ENCODE measurements at regions not wholly inside any gene's neighbourhood (a gene's known extent, or its start where the extent isn't known, plus 50 kb on each side); places are given as distances from the start of the nearest gene placed in this dataset.

DNA sequence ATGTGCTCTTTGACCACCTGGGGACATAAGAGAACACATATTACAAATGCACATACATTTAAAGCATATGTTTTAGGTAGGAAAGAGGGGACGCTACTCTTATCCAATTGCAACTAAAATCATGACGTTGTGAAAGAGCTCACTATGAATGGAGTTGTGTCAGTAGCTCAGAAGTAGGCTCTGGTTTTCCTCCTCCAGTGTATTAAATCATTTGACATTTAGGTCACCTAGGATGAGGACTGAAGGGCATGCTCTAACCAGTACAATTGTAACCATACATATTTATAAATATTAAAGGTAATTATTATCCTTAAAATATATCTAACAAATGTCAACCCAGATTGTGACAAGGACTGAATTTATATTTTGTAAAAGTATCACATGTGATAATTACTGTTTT lies 389.0 kb downstream of the KLF12 start:
- no peak for DNase-seq (ENCODE audit: low spot score)

DNA sequence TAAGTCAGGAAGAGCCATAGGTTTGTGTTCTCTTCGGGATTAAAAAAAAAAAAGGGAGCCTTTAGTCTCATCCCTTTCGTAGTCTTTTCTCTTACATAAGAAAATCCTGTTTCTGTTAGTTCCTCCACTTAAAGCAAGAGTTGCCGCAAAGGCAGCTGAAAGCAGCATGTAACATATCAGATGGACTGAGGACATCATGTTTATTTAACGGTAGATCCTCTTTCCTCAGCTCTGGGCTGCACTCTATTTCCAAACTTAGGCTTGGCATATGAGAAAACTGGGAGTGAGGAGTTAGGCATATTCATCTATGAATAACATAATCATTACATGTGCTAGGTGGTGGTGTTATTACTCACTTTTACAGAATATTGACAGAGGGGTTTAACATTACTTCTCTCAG lies 391.2 kb downstream of the KLF12 start:
- no peak for DNase-seq (ENCODE audit: low spot score)

DNA sequence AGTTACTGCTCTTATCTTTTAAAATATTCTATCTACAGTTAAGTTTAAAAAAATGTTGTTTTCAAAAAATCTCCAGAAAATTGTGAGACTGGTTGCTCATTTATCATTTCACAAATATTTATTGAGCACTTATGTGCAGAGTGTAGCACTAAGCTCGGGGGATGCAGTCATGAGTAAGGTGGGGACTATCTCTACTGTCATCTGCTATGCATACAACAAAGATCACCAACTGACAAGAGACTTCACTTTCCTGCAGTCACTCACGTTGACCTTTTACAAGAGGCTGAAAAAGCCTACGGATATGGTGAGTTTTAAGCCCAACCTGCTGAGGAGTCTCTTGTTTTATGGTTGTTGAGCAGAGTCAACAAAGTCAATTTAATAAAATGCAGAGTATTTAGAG lies 392.5 kb downstream of the KLF12 start:
- no peak for DNase-seq (ENCODE audit: low spot score)

DNA sequence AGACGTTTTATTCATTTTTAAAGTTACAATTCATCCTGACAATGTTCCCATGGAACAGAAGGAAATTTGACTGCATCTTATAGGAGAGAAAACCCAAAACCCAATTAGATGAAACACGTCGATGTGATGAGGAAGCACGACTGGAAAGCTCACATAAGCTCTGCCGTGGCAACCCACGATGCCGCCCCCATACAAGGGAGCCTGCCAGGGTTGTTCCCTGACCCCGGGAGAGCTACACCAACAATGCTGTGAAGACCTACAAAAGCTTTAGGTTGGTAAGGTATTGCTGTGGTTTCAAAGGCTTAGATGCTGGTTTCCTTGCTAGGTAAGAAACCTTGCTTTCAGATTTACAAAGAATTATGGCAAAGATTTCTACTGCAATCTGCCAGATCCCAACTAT lies 393.1 kb downstream of the KLF12 start:
- DNase-seq (ENCODE audit: low spot score): no peak

DNA sequence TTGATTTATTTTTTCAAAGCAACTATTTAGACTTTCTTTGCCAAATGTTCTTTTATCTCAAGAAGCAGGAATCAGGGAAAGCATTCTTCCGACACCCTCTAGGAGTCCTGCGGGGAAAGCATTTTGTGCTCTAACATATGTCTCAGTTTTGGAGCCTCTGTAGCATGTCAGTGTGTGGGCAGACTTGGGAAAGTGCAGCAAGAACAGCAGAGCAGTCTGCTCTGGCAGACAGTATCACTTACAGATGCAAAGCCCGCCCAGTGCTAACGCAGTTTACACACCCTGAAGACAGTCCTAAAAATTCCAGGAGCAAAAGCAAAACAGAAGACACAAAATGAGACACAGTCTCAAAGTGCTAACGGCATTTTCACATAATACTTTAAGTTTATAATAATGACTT lies 393.5 kb downstream of the KLF12 start:
- DNase-seq (ENCODE audit: low spot score): no peak

DNA sequence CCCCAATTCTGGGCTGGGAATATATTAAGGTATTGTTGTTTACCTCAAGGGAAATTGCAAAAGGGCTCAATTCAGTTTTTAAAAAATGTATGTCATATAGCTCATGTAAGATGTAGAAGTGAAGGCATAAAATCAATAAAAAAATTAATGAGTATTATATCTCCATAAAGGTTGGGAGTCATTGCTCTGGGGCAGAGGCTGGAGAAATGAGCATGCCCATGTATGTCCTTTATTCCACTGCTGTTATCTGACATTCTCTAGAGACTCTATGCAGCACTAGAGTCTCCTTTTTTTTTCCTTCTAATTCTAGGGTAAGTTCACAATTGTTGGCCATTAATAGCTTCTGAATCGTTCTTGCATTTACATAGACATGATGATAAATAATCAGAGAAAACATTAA lies 394.8 kb downstream of the KLF12 start:
- DNase-seq (ENCODE audit: low spot score): no peak

DNA sequence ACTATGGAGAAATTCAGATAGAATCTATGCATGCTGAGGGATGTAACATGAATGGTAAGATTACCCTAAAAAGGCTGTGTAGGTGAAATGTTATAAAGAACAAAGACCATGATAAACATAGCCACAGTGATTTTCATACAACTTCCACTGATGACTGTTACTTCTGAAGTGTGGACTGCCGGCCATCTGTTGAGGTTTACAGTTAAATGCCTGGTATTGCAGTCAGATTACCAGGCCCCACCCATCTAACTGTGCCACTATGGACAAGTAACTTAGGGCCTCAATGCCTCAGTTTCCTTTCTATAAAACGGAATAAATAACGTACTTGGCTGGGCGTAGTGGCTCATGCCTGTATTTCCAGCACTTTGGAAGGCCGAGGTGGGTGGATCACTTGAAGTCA lies 395.6 kb downstream of the KLF12 start:
- no peak for DNase-seq (ENCODE audit: low spot score)

DNA sequence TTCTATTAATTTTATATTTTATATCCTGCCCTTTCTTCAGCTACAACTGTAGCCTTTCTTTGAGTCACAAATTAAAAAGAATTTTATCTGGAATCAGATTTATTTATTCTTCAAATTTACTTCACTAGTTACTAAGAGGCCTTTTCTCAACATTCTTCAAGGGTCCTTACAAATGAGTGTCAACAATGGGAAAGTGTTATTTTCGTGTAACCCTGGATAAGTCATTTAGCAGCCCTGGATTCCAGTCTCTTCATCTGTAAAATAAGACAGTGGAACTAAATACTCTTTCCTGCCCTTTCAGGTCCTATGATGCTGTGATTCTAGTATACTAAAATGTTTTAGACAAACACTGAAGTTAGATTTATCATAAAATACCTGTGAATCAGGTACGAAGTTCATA lies 397.0 kb downstream of the KLF12 start:
- DNase-seq (ENCODE audit: low spot score): no peak

DNA sequence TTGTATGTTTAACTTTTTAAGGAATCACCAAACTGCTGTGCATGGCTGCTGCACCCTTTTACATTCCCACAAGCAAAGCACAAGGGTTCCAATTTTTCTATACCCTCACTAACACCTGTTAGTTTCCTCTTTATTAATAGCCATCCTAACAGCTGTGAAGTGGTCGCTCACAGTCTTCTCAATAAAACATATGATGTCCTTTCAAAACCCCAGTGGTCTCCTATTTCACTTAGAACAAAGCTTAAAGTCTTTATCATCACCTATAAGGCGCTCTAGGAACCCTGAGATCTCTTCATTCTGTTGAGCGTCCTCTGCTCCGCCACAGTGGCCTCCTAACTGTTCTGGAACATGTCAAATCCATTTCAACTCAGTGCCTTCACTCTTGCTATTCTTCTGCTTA lies 400.5 kb downstream of the KLF12 start:
- DNase-seq (ENCODE audit: low spot score): no peak

DNA sequence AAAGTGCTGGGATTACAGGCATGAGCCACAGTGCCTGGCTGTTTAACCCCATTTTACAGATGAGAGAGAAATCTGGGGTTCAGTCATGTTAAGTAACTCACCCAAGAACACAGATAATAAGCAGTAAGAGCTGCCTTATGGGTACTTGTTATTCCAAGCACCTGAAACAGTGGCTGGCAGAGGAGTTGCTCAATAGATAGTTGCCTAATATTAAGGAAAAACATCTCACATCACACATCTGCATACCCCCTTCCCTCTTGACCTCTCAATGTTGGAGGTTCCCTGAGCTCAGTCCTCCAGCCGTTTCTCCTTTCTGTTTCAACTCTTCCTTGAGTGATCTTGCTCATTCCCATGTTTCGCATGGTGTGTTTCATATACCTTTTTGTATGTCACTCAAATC lies 401.9 kb downstream of the KLF12 start:
- DNase-seq (ENCODE audit: low spot score): no peak

DNA sequence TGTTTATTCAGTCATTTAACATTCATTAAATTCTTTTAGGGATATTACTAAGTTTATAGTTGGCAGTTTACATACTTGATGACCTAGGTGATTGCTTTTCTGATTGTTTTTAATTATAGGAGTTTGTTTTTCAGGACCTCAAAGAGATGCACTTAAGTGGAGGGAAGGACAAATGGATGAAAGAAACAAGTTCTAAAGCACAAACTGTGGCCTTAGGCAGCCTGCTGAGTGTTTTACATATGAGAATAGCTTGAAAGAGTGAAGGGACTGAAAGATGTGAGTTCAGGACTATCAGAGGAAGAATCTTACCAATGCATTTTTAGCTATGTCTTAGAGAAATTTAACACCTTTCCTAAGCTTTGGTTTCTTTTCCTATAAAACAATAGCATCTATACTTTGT lies 402.6 kb downstream of the KLF12 start:
- no peak for DNase-seq (ENCODE audit: low spot score)

DNA sequence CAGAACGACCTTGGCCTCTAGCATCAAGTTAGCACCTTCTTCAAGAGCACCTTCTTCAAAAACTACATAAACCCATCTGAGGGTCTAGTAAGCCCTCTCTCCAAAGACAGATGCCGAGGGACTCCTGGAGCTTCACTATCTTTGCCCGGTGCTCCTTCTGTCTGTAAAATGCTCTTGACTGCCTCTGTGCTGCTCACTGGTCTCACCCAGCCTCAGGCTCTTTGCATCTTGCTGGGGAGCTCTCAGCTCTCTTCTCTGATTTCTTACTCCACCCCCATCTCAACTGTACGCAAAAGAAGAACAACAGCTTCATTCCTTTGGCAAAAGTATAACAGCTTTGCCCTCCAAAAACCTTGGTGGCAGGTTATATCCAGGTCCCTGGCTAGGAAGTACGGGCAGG lies 404.2 kb downstream of the KLF12 start:
- no peak for DNase-seq (ENCODE audit: low spot score)

DNA sequence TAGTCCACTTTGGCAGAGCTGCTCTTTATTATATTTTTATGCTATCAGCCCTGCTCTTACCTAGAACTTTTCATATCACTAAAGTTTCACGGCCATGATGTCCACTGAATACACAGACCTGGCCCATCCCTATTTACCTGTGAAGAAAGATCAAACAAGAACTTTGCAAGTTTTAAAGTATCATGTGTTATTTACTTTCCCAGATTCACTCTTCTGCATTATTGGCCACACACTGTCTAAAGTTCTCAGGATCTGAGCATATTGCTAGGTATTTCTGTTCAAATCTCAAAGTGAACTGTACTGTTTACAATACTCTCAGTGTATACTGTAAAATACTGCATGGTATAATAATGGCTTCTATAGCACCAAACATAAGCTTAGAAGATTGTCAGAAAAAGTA lies 405.2 kb downstream of the KLF12 start:
- no peak for DNase-seq (ENCODE audit: low spot score)

DNA sequence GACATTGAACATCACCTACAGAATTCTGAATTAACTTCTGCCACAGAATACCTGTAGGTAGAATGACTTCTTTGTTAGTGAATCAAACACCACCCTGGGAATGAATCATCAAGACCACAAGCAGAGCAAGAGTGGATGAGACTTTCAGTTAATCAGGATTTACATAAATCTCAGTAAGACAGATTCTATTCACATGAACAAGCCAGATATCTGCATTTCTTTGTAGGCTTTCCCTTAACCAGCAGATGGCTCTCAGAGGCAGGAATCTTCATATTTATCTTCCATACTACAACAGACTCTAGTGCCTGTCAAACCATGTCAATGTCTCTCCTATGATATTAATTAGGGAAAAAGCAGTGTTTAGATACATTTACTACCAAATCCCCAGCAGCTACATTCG lies 412.1 kb downstream of the KLF12 start:
- DNase-seq (ENCODE audit: low spot score): peak; percentile 90

DNA sequence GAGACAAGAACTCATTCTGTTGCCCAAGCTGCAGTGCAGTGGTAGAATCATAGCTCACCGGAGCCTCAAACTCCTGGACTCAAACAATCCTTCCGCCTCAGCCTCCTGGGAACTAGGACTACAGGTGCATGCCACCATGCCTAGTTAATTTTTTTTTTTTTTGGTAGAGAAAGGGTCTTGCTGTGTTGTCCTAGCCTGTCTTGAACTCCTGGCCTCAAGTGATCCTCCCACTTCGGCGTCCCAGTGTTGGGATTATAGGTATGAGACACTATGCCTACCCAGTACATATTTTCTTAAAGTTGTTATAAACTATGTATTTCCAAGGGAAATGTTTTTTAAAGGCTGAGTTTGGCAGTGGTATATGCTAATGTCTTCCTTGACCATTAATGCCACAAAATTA lies 412.6 kb downstream of the KLF12 start:
- no peak for DNase-seq (ENCODE audit: low spot score)

DNA sequence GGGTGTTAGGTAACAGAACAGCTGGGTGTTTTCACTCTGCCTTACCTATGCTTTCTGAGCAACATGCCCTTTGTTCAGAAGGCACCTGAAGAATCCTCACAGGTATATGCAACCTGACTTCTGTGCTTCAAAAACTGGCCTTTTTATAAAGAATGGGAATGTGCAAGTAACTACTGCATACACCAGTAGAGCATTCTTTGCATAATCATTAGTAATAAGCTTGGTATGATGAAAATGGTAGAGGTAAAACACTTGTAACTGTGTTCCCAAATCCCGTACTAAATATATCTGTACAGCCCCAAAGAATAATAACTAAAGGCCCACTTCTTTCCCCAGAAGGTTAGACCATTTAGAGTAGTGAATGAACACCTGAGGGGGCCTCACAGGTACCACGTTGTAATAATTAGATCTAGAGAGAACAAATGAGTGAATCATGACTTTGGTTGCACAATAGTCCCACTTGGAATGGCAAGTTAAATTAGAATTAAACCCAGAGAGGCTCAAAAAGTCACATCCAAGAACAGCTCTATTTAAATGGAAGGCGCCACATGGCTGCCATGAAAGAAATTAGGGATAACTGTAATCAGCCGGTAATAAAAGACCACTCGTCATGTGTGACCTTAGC lies 413.9 kb downstream of the KLF12 start:
- no peak for DNase-seq (ENCODE audit: low spot score)

DNA sequence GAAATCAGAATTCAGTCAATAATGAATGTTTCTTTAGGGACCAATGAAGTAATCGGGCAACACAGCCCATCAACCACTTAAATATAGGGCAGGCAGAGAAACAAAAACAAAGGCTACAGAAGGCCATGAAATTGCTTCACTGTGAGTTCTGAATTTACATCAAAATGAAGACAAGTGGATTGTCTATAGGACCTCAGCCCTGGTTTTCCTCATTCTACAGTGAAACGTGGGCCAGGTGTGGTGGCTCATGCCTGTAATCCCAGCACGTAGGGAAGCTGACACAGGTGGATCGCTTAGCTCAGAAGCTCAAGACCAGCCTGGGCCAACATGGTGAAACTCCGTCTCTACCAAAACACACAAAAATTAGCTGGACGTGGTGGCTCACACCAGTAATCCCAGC lies 416.0 kb downstream of the KLF12 start:
- DNase-seq (ENCODE audit: low spot score): no peak

DNA sequence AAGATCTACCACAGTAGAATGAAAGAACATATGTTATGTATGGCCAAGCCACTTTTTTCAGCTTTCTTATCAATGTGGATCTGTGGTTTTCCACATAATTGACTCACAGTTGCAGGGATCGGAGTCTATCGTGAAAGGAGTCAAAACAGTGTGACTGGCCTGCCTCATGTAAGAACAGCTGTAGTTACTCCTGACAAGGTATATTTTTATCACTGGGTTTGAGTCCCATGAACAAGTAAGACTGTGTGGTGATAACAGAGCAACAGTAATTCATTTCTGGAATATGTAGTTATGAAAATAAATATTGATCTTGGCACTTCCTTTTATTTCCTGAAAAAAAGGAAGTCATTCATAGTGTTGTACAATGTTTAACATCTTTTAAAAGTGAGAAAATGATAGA lies 416.6 kb downstream of the KLF12 start:
- no peak for DNase-seq (ENCODE audit: low spot score)

DNA sequence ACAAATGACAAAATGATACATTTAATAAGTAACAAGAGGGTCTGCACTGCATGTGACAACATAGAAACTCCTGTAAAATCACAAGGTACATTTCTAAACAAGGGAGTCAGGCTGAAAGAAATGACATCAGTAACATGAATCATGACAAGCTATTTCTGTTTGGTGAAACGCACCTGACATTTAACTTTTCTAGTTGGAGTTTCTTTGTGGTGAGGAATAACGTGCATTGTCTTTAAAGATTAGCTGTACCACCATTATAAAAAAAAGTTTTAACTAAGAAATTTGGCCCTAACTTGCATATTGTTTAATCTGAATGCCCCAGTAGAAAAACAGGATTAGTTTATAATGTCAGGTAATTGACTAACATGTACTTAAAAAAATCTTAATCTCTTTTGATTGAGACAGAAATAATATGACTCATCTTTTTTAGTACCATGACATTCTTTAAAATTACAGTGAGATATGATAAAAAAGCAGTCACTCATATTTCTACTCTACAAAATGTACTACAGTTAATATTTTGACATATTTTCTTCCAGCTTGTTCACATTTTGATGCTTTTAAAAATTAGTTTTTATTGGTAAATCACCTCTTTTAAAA lies 418.2 kb downstream of the KLF12 start:
- DNase-seq (ENCODE audit: low spot score): no peak

DNA sequence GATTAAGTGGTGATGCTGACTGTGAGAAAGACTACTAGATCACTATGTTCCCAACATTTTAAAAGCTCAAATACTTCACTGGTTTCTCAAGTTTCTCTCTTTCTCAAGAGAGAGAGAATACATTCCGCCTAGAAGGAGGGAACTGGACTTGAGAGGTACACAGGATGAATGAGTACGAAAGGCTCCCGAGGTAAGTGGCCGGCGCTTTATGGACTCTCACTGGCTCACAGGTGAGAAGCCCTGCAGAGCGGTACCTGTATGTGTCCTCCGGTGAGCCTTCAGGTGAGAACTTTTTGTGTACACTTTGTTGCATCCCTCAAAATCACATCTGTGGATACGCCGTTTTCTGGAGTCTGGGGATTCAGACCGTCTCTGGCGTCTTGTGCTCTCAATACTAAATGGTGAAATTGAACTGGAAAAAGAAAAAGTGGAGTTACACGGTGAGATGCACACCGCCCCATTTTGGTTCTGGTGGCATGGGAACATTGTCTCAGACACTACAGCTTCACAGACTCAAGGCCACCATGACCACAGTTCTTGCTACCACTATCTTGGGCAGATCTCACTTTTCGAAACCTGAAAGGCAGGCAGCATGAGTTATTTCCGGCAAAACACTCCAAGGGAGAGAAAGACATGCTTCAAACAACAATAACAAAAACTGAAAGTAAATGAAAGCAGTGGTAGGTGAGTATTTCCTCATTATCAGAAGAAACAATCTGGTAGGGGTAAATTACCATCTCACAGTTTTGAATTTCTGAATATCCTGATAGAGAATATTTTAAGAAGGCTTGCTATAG lies 418.9 kb downstream of the KLF12 start:
- no peak for DNase-seq (ENCODE audit: low spot score)

DNA sequence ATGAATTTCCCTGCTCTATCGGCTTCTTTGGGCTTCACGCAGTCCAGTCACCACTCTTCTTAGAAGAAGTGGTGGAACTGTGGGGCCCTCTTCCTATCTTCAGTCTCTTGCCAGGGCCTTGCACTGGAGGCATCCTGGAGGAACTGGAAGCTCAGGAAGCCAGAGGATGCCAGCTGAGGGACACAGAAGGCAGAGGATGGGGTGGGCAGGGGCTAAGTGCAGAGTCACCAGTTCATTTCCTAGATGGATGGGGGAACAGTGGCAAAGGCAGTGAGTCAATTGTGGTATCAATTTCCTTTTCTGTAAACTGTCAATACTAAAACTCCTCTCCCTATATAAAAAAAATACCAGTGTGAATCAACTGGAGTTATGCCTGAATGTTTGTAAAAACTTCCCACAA lies 419.7 kb downstream of the KLF12 start:
- no peak for DNase-seq (ENCODE audit: low spot score)

DNA sequence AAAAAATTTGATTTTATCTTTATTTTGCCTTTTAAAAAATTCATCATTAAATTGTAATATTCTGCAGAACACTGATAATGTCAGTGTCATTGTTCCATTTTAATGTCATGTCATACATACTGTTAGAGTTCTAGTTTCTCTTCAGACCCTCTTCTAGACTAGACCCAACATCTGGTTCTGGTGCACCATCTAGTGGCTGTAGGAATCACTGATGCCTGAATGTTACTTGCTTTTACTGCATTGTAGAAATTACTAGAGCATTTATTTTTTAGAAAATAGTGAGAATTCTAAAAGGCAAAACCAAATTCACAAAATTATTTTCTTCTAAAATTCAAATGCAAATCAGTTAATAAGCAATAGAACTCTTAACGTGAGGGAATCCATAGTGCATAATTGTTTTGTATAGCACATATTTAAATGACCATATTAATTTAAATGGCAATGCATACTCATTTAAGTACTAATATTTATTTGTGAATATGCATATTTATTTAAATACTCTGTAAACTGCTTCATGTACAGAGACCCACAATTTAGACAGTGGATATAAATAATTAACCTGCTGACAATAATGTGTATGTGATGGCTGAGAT lies 425.7 kb downstream of the KLF12 start:
- DNase-seq (ENCODE audit: low spot score): peak; percentile 83

DNA sequence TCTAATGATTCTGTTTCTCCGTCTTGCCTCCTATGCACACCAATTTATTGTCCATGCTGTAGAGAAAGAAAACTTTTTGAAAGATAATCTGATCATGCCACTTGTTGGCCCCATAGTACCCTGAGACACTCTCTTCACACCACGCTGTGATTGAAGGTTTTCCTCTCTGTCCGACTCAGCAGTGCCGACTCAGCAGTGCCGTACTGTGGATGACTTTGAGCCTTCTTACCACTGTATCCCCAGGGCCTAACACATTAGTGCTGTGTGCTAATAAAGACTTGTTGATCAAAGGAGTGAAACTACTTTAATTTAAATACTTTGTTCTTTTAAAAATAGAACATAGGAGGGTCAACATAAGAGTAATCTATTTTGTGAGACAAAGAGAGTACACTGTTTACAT lies 429.6 kb downstream of the KLF12 start:
- no peak for DNase-seq (ENCODE audit: low spot score)

Data from SW480 (cell line).